Activated CD8-positive, alpha-beta T cell treated with anti-CD3 and anti-CD28 coated beads for 36 hours (primary cell): ENCODE measurements at regions not wholly inside any gene's neighbourhood (a gene's known extent, or its start where the extent isn't known, plus 50 kb on each side); places are given as distances from the start of the nearest gene placed in this dataset.

ENCODE experiments used
- ATAC-seq: fragments of 200-7000 bp; cut with Tn5 transposase; one replicate; pipeline ENCODE4 v1.10.0; 2021; ENCODE audit warnings: mild to moderate bottlenecking, moderate library complexity
- CTCF ChIA-PET: fragments of 350-600 bp; sonication (Branson Sonifier 250); formaldehyde crosslinking; loops from one replicate; lab custom pipeline; 2021; ENCODE audit warnings: antibody characterized with exemption; lab: Charles Lee
- POLR2A ChIA-PET: fragments of 350-600 bp; sonication (Branson Sonifier 250); formaldehyde crosslinking; loops from one replicate; lab custom pipeline; 2021; ENCODE audit warnings: antibody characterized with exemption; lab: Charles Lee
- DNase-seq: peaks from one replicate; pipeline ENCODE4 v3.0.0-alpha.2; 2020
- H3K27ac Mint-ChIP-seq: one replicate; pipeline ENCODE4 v1.8.0; 2021; ENCODE audit warnings: mild to moderate bottlenecking, mixed read lengths
- H3K27me3 Mint-ChIP-seq: one replicate; pipeline ENCODE4 v1.8.0; 2021; ENCODE audit warnings: mixed read lengths
- H3K36me3 Mint-ChIP-seq: one replicate; pipeline ENCODE4 v1.8.0; 2021; ENCODE audit warnings: low read depth, mixed read lengths
- H3K4me1 Mint-ChIP-seq: one replicate; pipeline ENCODE4 v1.8.0; 2021; ENCODE audit warnings: low read depth, mixed read lengths
- H3K4me3 Mint-ChIP-seq: one replicate; pipeline ENCODE4 v1.8.0; 2021; ENCODE audit warnings: mild to moderate bottlenecking, moderate library complexity, mixed read lengths
- H3K9me3 Mint-ChIP-seq: one replicate; pipeline ENCODE4 v1.8.0; 2021; ENCODE audit warnings: mixed read lengths
- CTCF ChIP-seq: fragments of 200-600 bp; IDR thresholded peaks from one replicate; pipeline ENCODE4 v1.8.0; 2022; ENCODE audit warnings: antibody characterized with exemption, mild to moderate bottlenecking
- intact Hi-C: fragments of 100-400 bp; cut with micrococcal nuclease; formaldehyde crosslinking; loops from one replicate; pipeline ENCODE4 v1.10.0; 2022

GRCh38 chr4:155072417-155072816, 136.0 kb upstream of the NPY2R start:
- no peak for TF ChIP-seq CTCF

GRCh38 chr4:155073852-155074251, 134.6 kb upstream of the NPY2R start:
- no peaks in the 10 kb centered on the region for H3K9me3 Mint-ChIP-seq
- no peak overlapping the region for H3K27ac Mint-ChIP-seq
- POLR2A ChIA-PET: no interaction called here
- no peak for TF ChIP-seq CTCF
- no peaks in the 10 kb centered on the region for H3K27me3 Mint-ChIP-seq
- no peak for ATAC-seq
- CTCF ChIA-PET: interaction anchor here (0.6 kb wide), 1 partner anchor 48 kb away, joined by 3 read pairs; no protein-coding TSS in a partner anchor
- intact Hi-C loops: no loop called here
- no peak overlapping the region for H3K4me3 Mint-ChIP-seq
- H3K36me3 Mint-ChIP-seq: no peaks in the 10 kb centered on the region
- H3K4me1 Mint-ChIP-seq: no peaks in the 10 kb centered on the region
- no peak for DNase-seq

More at GRCh38 chr4:155072417-155072816, 136.0 kb upstream of the NPY2R start:
- no peaks in the 10 kb centered on the region for H3K36me3 Mint-ChIP-seq
- DNase-seq (no peak), ATAC-seq (no peak)
- H3K27me3 Mint-ChIP-seq: no peaks in the 10 kb centered on the region
- H3K4me3 Mint-ChIP-seq: no peak overlapping the region
- POLR2A ChIA-PET: no interaction called here
- intact Hi-C loops: no loop called here
- no peaks in the 10 kb centered on the region for H3K4me1 Mint-ChIP-seq
- H3K27ac Mint-ChIP-seq: no peak overlapping the region
- CTCF ChIA-PET: no interaction called here
- peaks cover 4% of the 10 kb centered on the region for H3K9me3 Mint-ChIP-seq

- no peak overlapping the region for H3K4me3 Mint-ChIP-seq
- TF ChIP-seq CTCF: no peak
- ATAC-seq (no peak), DNase-seq (no peak)
- H3K9me3 Mint-ChIP-seq: no peaks in the 10 kb centered on the region
- POLR2A ChIA-PET: no interaction called here
- H3K4me1 Mint-ChIP-seq: no peaks in the 10 kb centered on the region
- intact Hi-C loops: no loop called here
- CTCF ChIA-PET: no interaction called here
- H3K27me3 Mint-ChIP-seq: no peaks in the 10 kb centered on the region
- no peak overlapping the region for H3K27ac Mint-ChIP-seq
- H3K36me3 Mint-ChIP-seq: no peaks in the 10 kb centered on the region
These were observed 132.1 kb upstream of the NPY2R start for GRCh38 chr4:155076256-155076785.

GRCh38 chr4:155077452-155078229, 130.8 kb upstream of the NPY2R start:
- CTCF ChIA-PET: no interaction called here
- intact Hi-C loops: no loop called here
- DNase-seq (no peak), ATAC-seq (no peak)
- Mint-ChIP-seq H3K4me3 (no peak overlapping the region), H3K27me3 (no peaks in the 10 kb centered on the region), H3K9me3 (no peaks in the 10 kb centered on the region), H3K36me3 (no peaks in the 10 kb centered on the region), H3K27ac (no peak overlapping the region), H3K4me1 (no peaks in the 10 kb centered on the region)
- POLR2A ChIA-PET: no interaction called here
- TF ChIP-seq CTCF: no peak

GRCh38 chr4:155079871-155080270, 128.6 kb upstream of the NPY2R start:
- DNase-seq: no peak
- TF ChIP-seq CTCF: no peak
- intact Hi-C loops: no loop called here
- H3K36me3 Mint-ChIP-seq: no peaks in the 10 kb centered on the region
- CTCF ChIA-PET: interaction anchor here (1.0 kb wide), 1 partner anchor 23 kb away, joined by 3 read pairs; no protein-coding TSS in a partner anchor
- no peaks in the 10 kb centered on the region for H3K27me3 Mint-ChIP-seq
- POLR2A ChIA-PET: no interaction called here
- no peak overlapping the region for H3K4me3 Mint-ChIP-seq
- ATAC-seq: no peak
- no peaks in the 10 kb centered on the region for H3K4me1 Mint-ChIP-seq
- no peaks in the 10 kb centered on the region for H3K9me3 Mint-ChIP-seq
- no peak overlapping the region for H3K27ac Mint-ChIP-seq
